GM12873 (cell line): ENCODE measurements at regions not wholly inside any gene's neighbourhood (a gene's known extent, or its start where the extent isn't known, plus 50 kb on each side); places are given as distances from the start of the nearest gene placed in this dataset.

Experiments used
- TF ChIP-seq, protein P1 (sequence below): IDR thresholded peaks from 2 replicates; pipeline ENCODE4 v1.5.1; 2012; ENCODE audit warnings: low read depth, mild to moderate bottlenecking, moderate library complexity, low read length, control low read depth; ENCODE audit not compliant: insufficient read depth; ENCODE audit errors: missing control alignments

DNA sequence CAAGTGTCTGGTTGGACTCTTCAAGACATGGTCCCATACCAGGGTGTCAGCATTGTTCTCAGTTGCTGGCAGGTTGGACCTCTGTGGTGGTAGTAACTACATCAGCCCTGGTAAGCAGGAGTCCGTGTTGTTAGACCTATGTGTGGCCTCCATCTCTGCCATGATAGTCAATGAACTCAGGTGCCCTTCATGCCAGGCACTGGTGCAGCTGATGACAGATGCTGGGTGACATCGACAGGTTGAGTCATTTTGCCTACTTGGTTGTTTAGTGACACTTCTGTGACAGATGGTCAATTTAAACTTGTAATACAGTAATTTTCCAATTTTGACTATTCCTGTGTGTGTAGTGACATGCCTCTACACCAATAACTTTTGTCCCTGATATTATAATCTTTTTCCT lies 189.7 kb downstream of the SP3 start:
- TF ChIP-seq, protein P1, sequence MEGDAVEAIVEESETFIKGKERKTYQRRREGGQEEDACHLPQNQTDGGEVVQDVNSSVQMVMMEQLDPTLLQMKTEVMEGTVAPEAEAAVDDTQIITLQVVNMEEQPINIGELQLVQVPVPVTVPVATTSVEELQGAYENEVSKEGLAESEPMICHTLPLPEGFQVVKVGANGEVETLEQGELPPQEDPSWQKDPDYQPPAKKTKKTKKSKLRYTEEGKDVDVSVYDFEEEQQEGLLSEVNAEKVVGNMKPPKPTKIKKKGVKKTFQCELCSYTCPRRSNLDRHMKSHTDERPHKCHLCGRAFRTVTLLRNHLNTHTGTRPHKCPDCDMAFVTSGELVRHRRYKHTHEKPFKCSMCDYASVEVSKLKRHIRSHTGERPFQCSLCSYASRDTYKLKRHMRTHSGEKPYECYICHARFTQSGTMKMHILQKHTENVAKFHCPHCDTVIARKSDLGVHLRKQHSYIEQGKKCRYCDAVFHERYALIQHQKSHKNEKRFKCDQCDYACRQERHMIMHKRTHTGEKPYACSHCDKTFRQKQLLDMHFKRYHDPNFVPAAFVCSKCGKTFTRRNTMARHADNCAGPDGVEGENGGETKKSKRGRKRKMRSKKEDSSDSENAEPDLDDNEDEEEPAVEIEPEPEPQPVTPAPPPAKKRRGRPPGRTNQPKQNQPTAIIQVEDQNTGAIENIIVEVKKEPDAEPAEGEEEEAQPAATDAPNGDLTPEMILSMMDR: no peak

DNA sequence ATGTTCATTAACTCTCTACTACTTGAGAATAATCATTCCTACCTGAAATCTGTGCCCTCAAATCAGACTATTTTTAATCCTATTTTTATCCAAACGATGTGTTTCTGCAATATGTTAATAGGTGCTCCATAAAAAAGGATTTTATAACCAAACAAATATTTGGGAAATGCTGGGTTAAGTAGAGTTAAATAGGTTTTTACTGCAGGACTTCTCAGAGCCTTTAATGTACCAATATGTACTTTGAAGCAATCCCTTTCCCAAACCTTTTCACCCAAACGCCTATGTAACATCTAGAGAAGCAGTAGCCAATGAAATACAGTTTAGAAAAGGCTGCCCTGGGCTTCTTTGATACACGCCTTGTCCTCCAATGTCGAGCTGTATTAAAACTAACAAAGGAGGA lies 182.5 kb downstream of the SP3 start:
- TF ChIP-seq, protein P1: no peak

GRCh38 chr2:173783382-173783781 lies 181.8 kb downstream of the SP3 start:
- TF ChIP-seq, protein P1: no peak

GRCh38 chr2:173785813-173786212 lies 179.4 kb downstream of the SP3 start:
- TF ChIP-seq, protein P1: no peak

DNA sequence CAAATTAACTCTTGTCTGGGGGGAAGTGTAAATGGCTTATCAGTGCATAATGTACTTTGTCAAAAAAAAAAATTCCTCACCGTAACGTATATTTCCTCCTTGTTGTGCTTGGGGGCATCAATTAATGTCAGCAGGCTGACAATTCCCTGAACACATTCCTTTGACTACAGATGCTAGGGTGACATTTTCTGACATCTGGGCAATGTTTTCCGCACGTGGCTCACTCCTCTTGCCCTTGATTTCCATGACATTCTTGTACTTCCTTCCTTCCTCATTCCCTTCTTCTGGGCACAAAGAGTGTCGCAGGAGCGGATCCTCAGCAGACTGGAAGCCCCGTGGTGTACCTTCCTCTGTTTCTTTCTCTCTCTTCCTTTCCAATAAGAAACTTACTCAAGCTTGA lies 173.7 kb downstream of the SP3 start:
- TF ChIP-seq, protein P1: no peak

- TF ChIP-seq, protein P1: no peak
Measured at GRCh38 chr2:173792166-173792565, 173.0 kb downstream of the SP3 start.

GRCh38 chr2:173792741-173793140 lies 172.4 kb downstream of the SP3 start:
- TF ChIP-seq, protein P1: no peak
